Kidney tubule cell (primary cell): ENCODE measurements at regions not wholly inside any gene's neighbourhood (a gene's known extent, or its start where the extent isn't known, plus 50 kb on each side); places are given as distances from the start of the nearest gene placed in this dataset.
A peak's percentile ranks its signal among the peaks of the same experiment; 100 is the strongest.

Source experiments
- DNase-seq: peaks from one replicate; pipeline ENCODE4 v3.0.0-alpha.2; 2018; ENCODE audit warnings: low spot score

DNA sequence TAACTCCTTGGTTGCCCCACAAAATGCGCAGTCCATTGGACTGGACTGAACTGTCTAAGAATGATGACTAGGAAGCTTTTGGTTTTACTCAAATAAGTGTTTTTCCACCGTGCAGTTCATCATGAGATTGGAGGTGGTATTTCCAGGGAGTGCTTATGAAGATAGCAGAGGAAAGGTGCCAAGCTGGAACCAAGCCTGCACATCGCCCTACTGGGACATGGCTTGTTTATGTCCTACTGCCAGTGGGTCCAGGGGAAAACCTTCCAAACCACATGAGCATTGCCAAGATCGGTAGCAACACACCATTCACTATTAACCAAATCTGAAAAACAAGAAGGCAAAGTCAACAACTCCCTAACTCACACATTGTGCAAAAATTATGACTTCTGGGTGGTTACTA, 54.7 kb upstream of the DSCAM start:
- DNase-seq = no peak

GRCh38 chr21:40902299-40902698, 55.3 kb upstream of the DSCAM start:
- DNase-seq = no peak

DNA sequence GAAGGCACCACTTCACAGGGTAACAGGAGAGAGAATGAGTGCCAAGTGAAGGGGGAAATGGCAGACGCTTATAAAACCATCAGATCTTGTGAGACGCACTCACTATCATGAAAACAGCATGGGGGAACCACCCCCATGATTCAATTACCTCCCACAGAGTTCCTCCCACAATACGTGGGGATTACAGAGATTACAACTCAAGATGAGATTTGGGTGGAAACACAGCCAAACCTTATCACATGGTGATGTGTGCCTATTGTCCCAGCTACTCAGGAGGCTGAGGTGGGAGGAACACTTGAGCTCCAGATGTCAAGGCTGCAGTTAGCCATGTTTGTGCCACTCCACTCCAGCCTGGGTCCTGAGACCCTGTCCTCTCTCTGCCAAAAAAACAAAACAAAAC, 56.0 kb upstream of the DSCAM start:
- no peak for DNase-seq

- no peak for DNase-seq
These were observed 58.3 kb upstream of the DSCAM start for GRCh38 chr21:40905251-40905650.

GRCh38 chr21:40912375-40912774, 65.4 kb upstream of the DSCAM start:
- DNase-seq = no peak

DNA sequence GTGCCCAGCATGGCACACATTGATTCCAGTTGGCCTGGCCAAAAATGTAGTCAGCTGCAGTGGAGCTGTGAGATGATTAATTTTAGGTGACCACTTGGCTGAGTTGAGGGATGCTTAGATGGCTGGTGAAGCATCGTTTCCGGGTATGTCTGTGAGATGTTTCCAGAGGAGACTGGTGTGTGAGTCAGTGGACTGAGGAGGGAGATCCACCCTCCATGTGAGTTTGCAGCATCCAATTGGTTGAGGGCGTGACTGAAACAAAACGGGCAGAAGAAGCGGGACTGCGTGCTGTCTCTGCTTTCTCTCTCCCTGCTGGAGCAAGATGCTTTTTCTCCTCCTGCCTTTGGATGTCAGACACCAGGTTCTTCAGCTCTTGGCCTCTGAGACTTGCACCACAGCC, 68.2 kb upstream of the DSCAM start:
- no peak for DNase-seq

GRCh38 chr21:40923407-40923806, 76.4 kb upstream of the DSCAM start:
- no peak for DNase-seq

GRCh38 chr21:40923901-40924300, 76.9 kb upstream of the DSCAM start:
- DNase-seq = no peak

GRCh38 chr21:40924641-40925040, 77.7 kb upstream of the DSCAM start:
- DNase-seq = no peak

GRCh38 chr21:40926238-40926637, 79.3 kb upstream of the DSCAM start:
- no peak for DNase-seq

DNA sequence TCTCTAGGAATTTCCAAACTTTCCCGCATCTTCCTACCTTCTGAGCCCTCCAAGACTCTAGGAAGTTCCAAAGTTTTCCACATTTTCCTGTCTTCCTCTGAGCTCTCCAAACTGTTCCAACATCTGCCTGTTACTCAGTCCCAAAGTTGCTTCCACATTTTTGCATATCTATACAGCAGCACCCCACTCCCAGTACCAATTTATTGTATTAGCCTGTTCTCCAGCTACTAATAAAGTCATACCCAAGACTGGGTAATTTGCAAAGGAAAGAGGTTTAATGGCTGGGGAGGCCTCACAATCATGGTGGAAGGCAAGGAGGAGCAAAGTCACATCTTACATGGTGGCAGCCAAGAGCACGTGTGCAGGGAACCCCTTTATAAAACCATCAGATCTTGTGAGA, 82.9 kb upstream of the DSCAM start:
- DNase-seq = no peak

- no peak for DNase-seq
These were observed 84.2 kb upstream of the DSCAM start for GRCh38 chr21:40931197-40931596.

DNA sequence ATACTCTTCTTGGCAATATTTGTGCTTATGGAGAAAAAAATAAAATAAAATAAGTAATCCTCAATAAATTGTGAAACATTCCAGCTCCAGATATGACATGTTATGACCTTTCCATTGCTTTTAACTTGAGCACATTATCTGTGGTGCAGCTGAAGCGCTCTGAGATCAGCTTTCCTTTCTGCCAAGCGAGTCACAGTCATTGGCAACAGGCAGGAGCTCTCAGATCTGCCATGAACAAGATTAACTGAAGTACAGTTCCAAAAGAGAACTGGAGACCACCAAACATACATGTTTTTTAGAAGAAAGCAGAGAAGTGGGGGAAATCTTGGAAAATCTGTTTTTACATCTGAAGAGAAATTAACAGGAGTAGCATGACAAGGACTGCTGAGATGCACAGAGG, 89.2 kb upstream of the DSCAM start:
- no peak for DNase-seq

DNA sequence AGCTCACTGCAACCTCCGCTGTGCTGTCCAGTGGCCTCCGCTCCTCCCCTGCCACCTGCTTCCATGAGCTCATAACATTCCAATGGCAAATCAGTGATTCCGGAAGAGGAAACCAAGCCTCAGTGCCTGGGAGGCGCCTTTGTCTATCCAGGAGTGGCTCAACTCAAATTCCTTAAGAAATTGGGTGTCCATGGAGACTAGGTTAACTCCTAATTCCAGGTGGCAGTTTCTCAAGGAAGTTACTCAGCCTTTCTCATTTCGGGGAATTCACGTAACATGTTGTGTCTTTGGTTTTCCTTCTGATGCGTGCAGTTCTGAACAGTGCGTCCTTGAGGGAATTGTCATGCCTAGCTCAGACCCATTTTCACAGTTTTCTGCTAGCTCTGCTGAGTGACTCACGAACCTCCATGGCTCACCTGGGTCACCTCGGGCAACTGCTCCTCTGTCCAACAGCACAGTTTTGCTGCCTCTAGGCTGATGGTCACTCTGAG, 89.9 kb upstream of the DSCAM start:
- DNase-seq = peak; percentile 4

DNA sequence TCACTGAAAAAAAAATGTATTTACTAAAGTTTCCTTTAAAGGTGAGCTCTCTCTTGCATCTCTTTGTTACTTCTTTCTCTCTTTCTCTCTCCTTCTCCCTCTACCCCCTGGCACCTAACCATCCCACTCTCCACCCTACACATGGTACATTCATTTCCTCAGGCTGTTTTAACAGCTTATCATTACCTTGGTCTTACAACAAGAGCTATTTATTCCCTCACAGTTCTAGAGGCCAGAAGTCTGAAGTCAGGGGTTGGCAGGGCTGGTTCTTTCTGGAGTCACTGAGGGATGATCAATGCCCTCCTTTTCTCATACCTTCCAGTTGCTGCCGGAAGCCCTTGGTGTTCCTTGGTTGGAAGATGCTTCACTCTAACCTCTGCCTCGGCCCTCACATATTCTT, 91.1 kb upstream of the DSCAM start:
- DNase-seq = no peak

DNA sequence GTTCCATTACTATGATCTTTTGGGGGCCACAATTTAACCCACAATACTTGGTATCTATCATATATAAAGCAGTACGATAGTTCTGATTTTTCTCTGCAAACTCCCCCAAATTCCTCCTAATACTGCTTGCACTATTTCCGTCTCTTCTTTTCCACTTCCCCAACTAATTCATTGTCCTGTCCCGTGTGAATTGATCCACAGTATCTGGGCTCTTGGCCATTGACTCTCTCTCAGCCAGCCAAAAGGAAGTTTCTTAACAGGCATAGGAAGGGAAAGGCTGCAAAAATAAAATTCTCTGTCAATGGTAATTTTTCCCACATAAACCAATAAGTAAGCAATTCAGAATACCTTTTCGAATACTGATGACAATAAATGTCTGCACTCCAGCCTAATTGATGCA, 91.7 kb upstream of the DSCAM start:
- DNase-seq = no peak

DNA sequence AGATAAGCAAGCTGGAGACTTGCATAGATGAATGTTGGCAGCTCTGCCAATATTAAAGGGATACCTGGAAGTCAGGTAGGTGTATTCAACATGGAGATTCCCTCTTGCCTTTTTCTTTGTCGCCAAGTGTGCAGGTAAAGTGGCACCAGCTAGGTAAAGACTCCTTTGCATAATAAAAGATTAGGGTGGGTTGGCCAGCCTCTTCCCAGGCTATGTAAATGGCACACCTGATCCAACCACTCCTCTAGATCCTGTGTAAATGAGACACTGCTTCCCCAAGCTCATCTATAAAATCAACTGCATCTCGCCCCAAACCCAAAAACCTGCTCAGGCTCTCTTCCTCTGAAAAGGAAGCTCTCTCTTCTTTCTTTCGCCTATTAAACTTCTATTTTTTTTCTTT, 100.8 kb upstream of the DSCAM start:
- DNase-seq = no peak

DNA sequence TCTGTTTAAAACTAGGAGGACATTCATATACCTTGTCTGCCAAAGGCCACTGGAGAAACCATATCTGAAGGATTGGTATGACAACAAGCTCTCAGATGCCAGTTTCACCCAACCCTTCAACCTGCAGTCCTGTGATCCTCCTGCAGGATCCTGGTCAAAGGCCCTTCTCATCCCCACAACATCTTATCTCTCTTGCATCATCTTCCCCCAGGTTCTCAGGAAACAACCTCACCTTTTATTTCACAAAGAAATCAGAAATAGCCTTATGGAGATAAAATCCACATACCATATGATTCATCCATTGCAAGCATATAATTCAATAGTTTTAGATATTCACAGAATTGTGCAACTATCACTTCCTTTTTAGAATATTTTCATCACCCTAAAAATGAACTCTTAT, 104.0 kb upstream of the DSCAM start:
- no peak for DNase-seq

DNA sequence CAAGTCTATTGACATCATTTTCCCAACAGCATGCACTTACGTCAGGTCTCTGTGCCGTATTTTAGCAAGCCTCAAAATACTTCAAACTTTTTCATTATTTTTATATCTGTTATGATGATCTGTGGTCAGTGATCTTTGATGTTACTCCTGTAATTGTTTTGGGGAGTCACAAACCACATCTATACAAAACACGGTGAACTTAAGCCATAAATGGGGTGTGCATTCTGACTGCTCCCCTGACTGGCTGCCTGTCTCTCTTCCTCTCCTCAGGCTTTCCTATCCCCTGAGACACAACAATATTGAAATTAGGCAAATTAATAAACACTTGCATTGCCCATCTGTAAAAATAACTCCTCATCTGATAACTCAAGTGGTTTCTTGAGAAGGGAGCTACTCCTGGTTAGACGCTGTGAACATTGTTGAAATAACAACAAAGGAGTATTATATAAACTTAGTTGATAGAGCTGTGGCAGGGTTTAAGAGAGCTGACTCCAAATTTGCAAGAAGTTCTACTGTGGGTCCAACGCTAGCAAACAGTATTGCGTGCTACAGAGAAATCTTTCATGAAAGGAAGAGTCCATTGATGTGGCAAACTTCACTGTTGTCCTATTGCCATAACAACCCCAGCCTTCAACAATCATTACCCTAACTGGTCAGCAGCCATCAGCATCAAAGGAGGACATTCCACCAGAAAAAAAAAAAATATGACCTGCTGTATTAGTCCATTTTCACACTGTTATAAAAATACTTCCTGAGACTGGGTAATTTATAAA, 105.8 kb upstream of the DSCAM start:
- no peak for DNase-seq

- DNase-seq = no peak
These were observed 117.7 kb upstream of the DSCAM start for GRCh38 chr21:40964691-40965090.

GRCh38 chr21:40967771-40968170, 120.8 kb upstream of the DSCAM start:
- DNase-seq = no peak

GRCh38 chr21:40972151-40972550, 125.2 kb upstream of the DSCAM start:
- no peak for DNase-seq

GRCh38 chr21:40976198-40977109, 129.5 kb upstream of the DSCAM start:
- no peak for DNase-seq
